IMR-90 (cell line): ENCODE measurements at regions not wholly inside any gene's neighbourhood (a gene's known extent, or its start where the extent isn't known, plus 50 kb on each side); places are given as distances from the start of the nearest gene placed in this dataset.

ENCODE experiments used
- ATAC-seq: fragments of 200-7000 bp; cut with Tn5 transposase; 2 replicates; pipeline ENCODE4 v1.9.1; 2020; ENCODE audit warnings: low read depth, mild to moderate bottlenecking, moderate library complexity
- BruUV-seq: library from RNA; stranded (reverse); fragments of 400-500 nt; replicated peaks from 2 replicates; lab custom pipeline; 2021; lab: Mats Ljungman, UMichigan
- CTCF ChIA-PET: fragments of 300-600 bp; formaldehyde crosslinking; extraction: SDS; loops from one replicate; lab custom pipeline; 2021; ENCODE audit warnings: antibody characterized with exemption; lab: Yijun Ruan, JAX
- POLR2A ChIA-PET: fragments of 300-600 bp; sonication (Branson Sonifier 250); formaldehyde crosslinking; loops from one replicate; lab custom pipeline; 2022; ENCODE audit warnings: antibody characterized with exemption; ENCODE audit not compliant: unreplicated experiment; lab: Charles Lee
- DNase-seq: peaks from one replicate; pipeline ENCODE4 v3.0.0; 2013
- H2AFZ ChIP-seq: replicated peaks from 2 replicates; pipeline ENCODE3; 2013; ENCODE audit warnings: low read length, mild to moderate bottlenecking; ENCODE audit not compliant: poor library complexity
- H2AK5ac ChIP-seq: 2 replicates; pipeline ENCODE4 v1.6.1; 2013; ENCODE audit warnings: low read depth, low read length, inconsistent platforms
- H2AK9ac ChIP-seq: replicated peaks from 2 replicates; pipeline ENCODE3; 2013; ENCODE audit warnings: mild to moderate bottlenecking, low read depth, low read length, moderate library complexity; ENCODE audit not compliant: poor library complexity
- H2BK120ac ChIP-seq: 2 replicates; pipeline ENCODE4 v1.6.1; 2013; ENCODE audit warnings: low read depth, low read length, inconsistent platforms
- H2BK15ac ChIP-seq: 3 replicates; pipeline ENCODE4 v1.6.1; 2013; ENCODE audit warnings: low read depth, low read length, inconsistent platforms
- H2BK20ac ChIP-seq: 2 replicates; pipeline ENCODE4 v1.6.1; 2013; ENCODE audit warnings: low read depth, mild to moderate bottlenecking, inconsistent platforms, low read length, moderate library complexity
- H2BK5ac ChIP-seq: 2 replicates; pipeline ENCODE4 v1.6.1; 2013; ENCODE audit warnings: mild to moderate bottlenecking, low read depth, low read length, inconsistent platforms; ENCODE audit not compliant: poor library complexity, severe bottlenecking
- H3K14ac ChIP-seq: replicated peaks from 2 replicates; pipeline ENCODE4 v1.6.1; 2013; ENCODE audit warnings: low read depth, low read length, inconsistent platforms
- H3K18ac ChIP-seq: 2 replicates; pipeline ENCODE4 v1.6.1; 2013; ENCODE audit warnings: low read depth, low read length, control low read depth
- H3K23ac ChIP-seq: 2 replicates; pipeline ENCODE4 v1.6.1; 2013; ENCODE audit warnings: low read depth, low read length, inconsistent platforms
- H3K27ac ChIP-seq: 2 replicates; pipeline ENCODE4 v1.5.1; 2013; ENCODE audit warnings: mild to moderate bottlenecking, control low read depth, low read length; ENCODE audit not compliant: insufficient read depth
- H3K27me3 ChIP-seq: 2 replicates; pipeline ENCODE4 v1.6.1; 2013; ENCODE audit warnings: low read length; ENCODE audit not compliant: control insufficient read depth, insufficient read depth
- H3K36me3 ChIP-seq: 2 replicates; pipeline ENCODE4 v1.6.1; 2013; ENCODE audit warnings: low read length, mixed read lengths; ENCODE audit not compliant: control insufficient read depth, insufficient read depth
- H3K4ac ChIP-seq: 2 replicates; pipeline ENCODE4 v1.6.1; 2013; ENCODE audit warnings: low read depth, low read length, inconsistent platforms
- H3K4me1 ChIP-seq: 2 replicates; pipeline ENCODE4 v1.6.1; 2013; ENCODE audit warnings: low read length, mixed read lengths; ENCODE audit not compliant: control insufficient read depth, insufficient read depth
- H3K4me2 ChIP-seq: 2 replicates; pipeline ENCODE4 v1.6.1; 2013; ENCODE audit warnings: low read depth, mild to moderate bottlenecking, control low read depth, low read length, moderate library complexity
- H3K4me3 ChIP-seq: 2 replicates; pipeline ENCODE4 v1.5.1; 2013; ENCODE audit warnings: low read depth, mild to moderate bottlenecking, control low read depth, low read length, moderate library complexity; ENCODE audit not compliant: insufficient read depth
- H3K56ac ChIP-seq: 2 replicates; pipeline ENCODE4 v1.6.1; 2013; ENCODE audit warnings: low read length, inconsistent platforms; ENCODE audit not compliant: insufficient read depth; ENCODE audit errors: extremely low read depth
- H3K79me1 ChIP-seq, 2 experiments: 2 replicates each; pipeline ENCODE4 v1.6.1; 2013; ENCODE audit warnings: low read length in 2 of 2, inconsistent platforms in 1 of 2, low read depth in 1 of 2
- H3K9ac ChIP-seq: 2 replicates; pipeline ENCODE4 v1.6.1; 2013; ENCODE audit warnings: low read depth, low read length, control low read depth
- H3K9me1 ChIP-seq: 2 replicates; pipeline ENCODE4 v1.6.1; 2013; ENCODE audit warnings: low read length, inconsistent platforms; ENCODE audit not compliant: insufficient read depth
- H3K9me3 ChIP-seq: 2 replicates; pipeline ENCODE4 v1.6.1; 2013; ENCODE audit warnings: low read length; ENCODE audit not compliant: control insufficient read depth, insufficient read depth
- H4K20me1 ChIP-seq: 2 replicates; pipeline ENCODE4 v1.6.1; 2013; ENCODE audit warnings: low read length, inconsistent platforms; ENCODE audit not compliant: insufficient read depth
- H4K5ac ChIP-seq: 2 replicates; pipeline ENCODE4 v1.6.1; 2013; ENCODE audit warnings: mild to moderate bottlenecking, low read depth, low read length, control low read depth
- H4K8ac ChIP-seq, 2 experiments: 2 replicates each; pipeline ENCODE4 v1.6.1; 2013; ENCODE audit warnings: low read depth in 2 of 2, low read length in 2 of 2, control low read depth in 1 of 2, inconsistent platforms in 1 of 2
- H4K91ac ChIP-seq: 2 replicates; pipeline ENCODE4 v1.6.1; 2013; ENCODE audit warnings: low read depth, low read length, inconsistent platforms; ENCODE audit not compliant: insufficient read depth
- BHLHE40 ChIP-seq: fragments of 150-350 bp; IDR thresholded peaks from 2 replicates; pipeline ENCODE4 v1.6.1; 2016; ENCODE audit warnings: mild to moderate bottlenecking, low read depth, low read length
- CEBPB ChIP-seq: IDR thresholded peaks from 2 replicates; pipeline ENCODE4 v1.6.1; 2012; ENCODE audit warnings: low read depth, low read length, improper control_type of control experiment
- FOS ChIP-seq: fragments of 150-350 bp; IDR thresholded peaks from 2 replicates; pipeline ENCODE4 v1.6.1; 2016; ENCODE audit warnings: low read depth, low read length
- RFX5 ChIP-seq: IDR thresholded peaks from 2 replicates; pipeline ENCODE4 v1.8.0; 2012; ENCODE audit warnings: low read depth, mild to moderate bottlenecking, low read length, moderate library complexity
- WGBS, 2 experiments: methylation state at CpG; one replicate each; pipeline versions ENCODE4 v1.1.5 to v1.1.7; 2013; ENCODE audit warnings: missing lambda C conversion rate in 2 of 2; ENCODE audit not compliant: insufficient read length in 1 of 2; ENCODE audit errors: extremely low coverage in 2 of 2; 5-methylcytosine and 5-hydroxymethylcytosine counted together
- dilution Hi-C: fragments of 300-500 bp; cut with HindIII; formaldehyde crosslinking; loops from one replicate; pipeline ENCODE4 v1.14.3; 2018; ENCODE audit warnings: low sequenced_read_pairs; ENCODE audit not compliant: unreplicated experiment
- in situ Hi-C: fragments of 300-500 bp; cut with MboI; formaldehyde crosslinking; loops from 3 replicates; pipeline ENCODE4 v1.14.3; 2019; ENCODE audit warnings: low sequenced_read_pairs, inconsistent platforms, mixed read lengths
- intact Hi-C: fragments of 100-400 bp; cut with micrococcal nuclease; formaldehyde crosslinking; loops from 2 replicates; pipeline ENCODE4 v1.10.0; 2022

GRCh38 chr7:131061158-131061557, 266.5 kb upstream of the MKLN1 start:
- Histone ChIP-seq H2AFZ (no peak overlapping the region), H3K79me1 (peaks cover 9 to 50% of the 10 kb centered on the region in 2 experiments), H3K56ac (no peak overlapping the region), H3K9me1 (peaks cover 8% of the 10 kb centered on the region), H3K36me3 (no peaks in the 10 kb centered on the region), H3K9ac (no peak overlapping the region), H2BK20ac (no peak overlapping the region), H2BK120ac (no peak overlapping the region), H3K14ac (no peak overlapping the region), H3K4me1 (0 out of 2 replicates have a peak, but pooled peaks cover under 1% of the 10 kb centered on the region), H3K4ac (no peak overlapping the region), H4K20me1 (peaks cover 16% of the 10 kb centered on the region), H2BK5ac (no peak overlapping the region), H3K18ac (no peak overlapping the region), H2AK9ac (no peak overlapping the region), H4K5ac (no peak overlapping the region), H2BK15ac (no peak overlapping the region), H2AK5ac (no peak overlapping the region), H3K27ac (no peak overlapping the region), H3K23ac (no peak overlapping the region), H3K27me3 (no peaks in the 10 kb centered on the region), H3K4me2 (no peak overlapping the region), H4K8ac (no peak overlapping the region), H3K4me3 (no peak overlapping the region), H3K9me3 (no peaks in the 10 kb centered on the region), H4K91ac (no peak overlapping the region)
- no TSS peak for BruUV-seq
- dilution Hi-C loops: no loop called here
- ATAC-seq (no peak), DNase-seq (no peak)
- 93% methylated on average over 2 of the region's 5 CpGs; no CpG with 5 or more reads in 1 of the 2 experiments for WGBS, 2 experiments
- ChIA-PET POLR2A (no interaction called here), CTCF (no interaction called here)
- TF ChIP-seq FOS: no peak
- no peak for TF ChIP-seq BHLHE40
- TF ChIP-seq CEBPB: no peak
- TF ChIP-seq RFX5: no peak
- in situ Hi-C loops: no loop called here
- intact Hi-C loops: no loop called here
